SK-N-SH (cell line): ENCODE measurements at regions not wholly inside any gene's neighbourhood (a gene's known extent, or its start where the extent isn't known, plus 50 kb on each side); places are given as distances from the start of the nearest gene placed in this dataset.
A peak's percentile ranks its signal among the peaks of the same experiment; 100 is the strongest.

Experiments
- CTCF ChIA-PET: fragments of 300-600, 350-600 bp; formaldehyde crosslinking; extraction: SDS; loops from one replicate; lab custom pipeline; 2021; lab: Yijun Ruan, JAX
- POLR2A ChIA-PET: fragments of 350-600 bp; sonication (Branson Sonifier 250); formaldehyde crosslinking; extraction: SDS; loops from one replicate; lab custom pipeline; 2020; ENCODE audit warnings: antibody characterized with exemption, inconsistent platforms; lab: Yijun Ruan, JAX
- DNase-seq: peaks from one replicate; pipeline ENCODE4 v3.0.0; 2012
- H2AFZ ChIP-seq: fragments of 200-600 bp; sonication (generic); 2 replicates; pipeline ENCODE4 v1.8.1; 2016; ENCODE audit warnings: antibody characterized with exemption, mild to moderate bottlenecking, low read depth
- H3F3A ChIP-seq: fragments of 200-600 bp; sonication (generic); replicated peaks from 2 replicates; pipeline ENCODE3; 2016; ENCODE audit warnings: antibody characterized with exemption, mild to moderate bottlenecking; ENCODE audit not compliant: insufficient read depth
- H3K27ac ChIP-seq, 2 experiments: fragments of 200-500 bp in 1 of 2; fragments of 200-600 bp in 1 of 2; sonication (Bioruptor generic) in 1 of 2; sonication (generic), shearing (Covaris generic) in 1 of 2; 2 replicates each; pipeline versions ENCODE4 v1.5.1 to v1.6.1; 2014 to 2016; ENCODE audit warnings: low read depth in 2 of 2, inconsistent platforms in 1 of 2, low read length in 1 of 2, mild to moderate bottlenecking in 1 of 2, mixed read lengths in 1 of 2
- H3K27me3 ChIP-seq: fragments of 200-600 bp; sonication (generic), shearing (Covaris generic); 2 replicates; pipeline ENCODE4 v1.6.1; 2016; ENCODE audit warnings: mixed run types; ENCODE audit not compliant: insufficient read depth
- H3K36me3 ChIP-seq, 2 experiments: fragments of 200-500 bp in 1 of 2; fragments of 200-600 bp in 1 of 2; sonication (Bioruptor generic) in 1 of 2; sonication (generic) in 1 of 2; replicated peaks in 1 of 2; 2 replicates each; pipeline versions ENCODE3 to v1.5.1; 2014 to 2016; ENCODE audit warnings: low read length in 1 of 2, mild to moderate bottlenecking in 1 of 2; ENCODE audit not compliant: insufficient read depth in 2 of 2, control insufficient read depth in 1 of 2
- H3K4me1 ChIP-seq, 2 experiments: fragments of 200-500 bp in 1 of 2; fragments of 200-600 bp in 1 of 2; sonication (Bioruptor generic) in 1 of 2; sonication (generic), shearing (Covaris generic) in 1 of 2; 2 replicates each; pipeline versions ENCODE4 v1.5.1 to v1.6.1; 2014 to 2016; ENCODE audit warnings: low read depth in 1 of 2, low read length in 1 of 2, mixed run types in 1 of 2; ENCODE audit not compliant: insufficient read depth in 2 of 2, control insufficient read depth in 1 of 2
- H3K4me2 ChIP-seq: fragments of 200-600 bp; sonication (generic), shearing (Covaris generic); 2 replicates; pipeline ENCODE4 v1.6.1; 2017; ENCODE audit warnings: mixed run types
- H3K4me3 ChIP-seq, 2 experiments: fragments of 200-500 bp in 1 of 2; fragments of 200-600 bp in 1 of 2; sonication (Bioruptor generic) in 1 of 2; sonication (generic), shearing (Covaris generic) in 1 of 2; 2 replicates each; pipeline versions ENCODE4 v1.5.1 to v1.8.1; 2014 to 2016; ENCODE audit warnings: low read depth in 2 of 2, inconsistent platforms in 1 of 2, low read length in 1 of 2, mild to moderate bottlenecking in 1 of 2, mixed read lengths in 1 of 2, moderate library complexity in 1 of 2
- H3K79me2 ChIP-seq: fragments of 200-600 bp; sonication (generic); 2 replicates; pipeline ENCODE4 v1.8.1; 2017; ENCODE audit warnings: mild to moderate bottlenecking; ENCODE audit not compliant: insufficient read depth
- H3K9ac ChIP-seq: fragments of 200-600 bp; sonication (generic); 2 replicates; pipeline ENCODE4 v1.6.1; 2017; ENCODE audit warnings: mixed run types
- H3K9me2 ChIP-seq: fragments of 200-600 bp; sonication (generic); 2 replicates; pipeline ENCODE4 v1.6.1; 2017; ENCODE audit warnings: mixed run types
- H3K9me3 ChIP-seq: fragments of 200-600 bp; sonication (generic); 2 replicates; pipeline ENCODE4 v1.6.1; 2017; ENCODE audit warnings: mixed run types, mild to moderate bottlenecking, moderate library complexity
- H4K20me1 ChIP-seq: fragments of 200-600 bp; sonication (generic); 2 replicates; pipeline ENCODE4 v1.6.1; 2017; ENCODE audit warnings: mild to moderate bottlenecking, mixed run types; ENCODE audit not compliant: insufficient read depth
- CHD2 ChIP-seq: fragments of 150-350 bp; IDR thresholded peaks from 2 replicates; pipeline ENCODE4 v1.6.1; 2018; ENCODE audit warnings: low read length; ENCODE audit not compliant: partially characterized antibody
- EP300 ChIP-seq, 2 experiments: IDR thresholded peaks; 2 replicates each; pipeline versions ENCODE4 v1.4.0 to v1.6.1; 2012; ENCODE audit warnings: borderline replicate concordance in 1 of 2, low read depth in 1 of 2, low read length in 1 of 2
- FOXJ3 ChIP-seq: sonication (generic); formaldehyde crosslinking; IDR thresholded peaks from 2 replicates; pipeline ENCODE4 v1.5.1; 2020; ENCODE audit warnings: mild to moderate bottlenecking, missing genetic modification reagents
- GATA2 ChIP-seq: sonication (generic); formaldehyde crosslinking; IDR thresholded peaks from 2 replicates; pipeline ENCODE4 v1.5.0; 2020; ENCODE audit warnings: mild to moderate bottlenecking, missing genetic modification reagents
- MXI1 ChIP-seq: IDR thresholded peaks from 2 replicates; pipeline ENCODE4 v1.6.1; 2012; ENCODE audit warnings: mild to moderate bottlenecking, low read depth, low read length, improper control_type of control experiment
- RAD21 ChIP-seq: IDR thresholded peaks from 2 replicates; pipeline ENCODE4 v1.6.1; 2012; ENCODE audit warnings: mild to moderate bottlenecking, low read length
- SMC3 ChIP-seq: IDR thresholded peaks from 2 replicates; pipeline ENCODE4 v1.6.1; 2012; ENCODE audit warnings: low read depth, low read length, improper control_type of control experiment
- TAF1 ChIP-seq: IDR thresholded peaks from 2 replicates; pipeline ENCODE4 v1.6.1; 2012; ENCODE audit warnings: low read depth, mild to moderate bottlenecking, low read length, moderate library complexity, borderline replicate concordance
- USF2 ChIP-seq: fragments of 150-350 bp; IDR thresholded peaks from 2 replicates; pipeline ENCODE4 v1.6.1; 2017; ENCODE audit warnings: antibody characterized with exemption, low read length, low read depth, borderline replicate concordance
- YY1 ChIP-seq: IDR thresholded peaks from 2 replicates; pipeline ENCODE4 v1.4.0; 2012; ENCODE audit warnings: low read depth, mild to moderate bottlenecking
- ZBTB33 ChIP-seq: IDR thresholded peaks from 2 replicates; pipeline ENCODE4 v1.4.0; 2012; ENCODE audit warnings: low read depth, borderline replicate concordance
- WGBS: methylation state at CpG from one replicate; pipeline ENCODE4 v1.1.6; 2017; ENCODE audit warnings: low lambda C conversion rate; 5-methylcytosine and 5-hydroxymethylcytosine counted together
- TF ChIP-seq, protein P1 (sequence below): IDR thresholded peaks from 2 replicates; pipeline ENCODE4 v1.4.0; 2012; ENCODE audit warnings: low read depth, borderline replicate concordance

DNA sequence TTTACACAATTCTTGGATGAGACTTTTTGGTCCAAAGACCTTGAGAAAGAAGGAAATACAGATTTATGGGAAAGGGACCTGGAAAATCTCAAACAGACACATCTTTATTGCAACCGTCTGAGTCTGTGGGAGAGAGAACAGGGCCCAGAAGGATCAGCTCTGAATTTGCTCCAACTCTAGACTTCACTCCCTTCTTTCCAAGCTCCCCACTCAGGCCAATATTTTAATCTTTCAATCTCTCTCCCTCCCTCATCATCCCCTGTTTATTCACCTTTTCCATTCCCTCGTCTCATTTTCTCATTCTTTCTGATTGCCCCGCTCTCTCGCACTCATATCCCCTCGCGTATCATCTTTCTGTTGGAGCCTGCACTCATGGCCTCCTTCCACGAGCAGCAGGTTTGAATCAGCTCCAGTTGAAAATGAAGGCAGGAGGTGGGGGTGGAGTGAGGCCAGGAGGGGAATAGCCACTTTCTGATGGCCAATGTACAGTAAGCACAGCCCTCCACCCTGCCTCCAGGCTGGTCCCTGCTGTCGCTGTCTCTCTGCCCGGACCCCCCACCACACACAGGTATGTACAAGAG lies 63.6 kb upstream of the BOC start:
- WGBS: 68% methylated on average over 9 of the region's 9 CpGs
- Histone ChIP-seq H3K9ac (no peak overlapping the region), H3K4me3 (no peak overlapping the region), H3K4me2 (no peak overlapping the region), H3K4me1 (peaks cover 0 to 41% of the 10 kb centered on the region in 2 experiments; a peak in 3 of 4 replicates), H3K79me2 (no peaks in the 10 kb centered on the region), H3K27me3 (no peaks in the 10 kb centered on the region), H2AFZ (no peak overlapping the region), H3K9me2 (no peaks in the 10 kb centered on the region), H3K36me3 (no peaks in the 10 kb centered on the region), H3K9me3 (no peaks in the 10 kb centered on the region), H3K27ac (peak overlapping the region in 1 of 2 experiments; percentile 99; a peak in 2 of 4 replicates), H3F3A (no peaks in the 10 kb centered on the region), H4K20me1 (no peaks in the 10 kb centered on the region)
- ChIA-PET POLR2A (interaction anchor here (0.6 to 3.0 kb wide), 10 partner anchors 12 to 150 kb away, joined by 3 to 18 read pairs (median 4); a partner anchor contains a TSS), CTCF (interaction anchor here (0.6 to 3.2 kb wide), 7 partner anchors 11 to 348 kb away, joined by 3 to 13 read pairs (median 4); no protein-coding TSS in a partner anchor)
- DNase-seq: peak; percentile 48
- TF ChIP-seq YY1: no peak
- no peak for TF ChIP-seq SMC3
- peak; percentile 4; the same call in 1 of the 2 replicates for TF ChIP-seq GATA2 (CRISPR knock-in tag)
- peak; percentile 14; the same call in 1 of the 2 replicates for TF ChIP-seq RAD21
- no peak for TF ChIP-seq ZBTB33
- peak; percentile 8 for TF ChIP-seq CHD2
- no peak for TF ChIP-seq MXI1

GRCh38 chr3:113148284-113148683 lies 63.1 kb upstream of the BOC start:
- TF ChIP-seq, protein P1, sequence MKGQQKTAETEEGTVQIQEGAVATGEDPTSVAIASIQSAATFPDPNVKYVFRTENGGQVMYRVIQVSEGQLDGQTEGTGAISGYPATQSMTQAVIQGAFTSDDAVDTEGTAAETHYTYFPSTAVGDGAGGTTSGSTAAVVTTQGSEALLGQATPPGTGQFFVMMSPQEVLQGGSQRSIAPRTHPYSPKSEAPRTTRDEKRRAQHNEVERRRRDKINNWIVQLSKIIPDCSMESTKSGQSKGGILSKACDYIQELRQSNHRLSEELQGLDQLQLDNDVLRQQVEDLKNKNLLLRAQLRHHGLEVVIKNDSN: no peak
- TF ChIP-seq FOXJ3 (CRISPR knock-in tag) (0 out of 2 replicates have a peak, but pooled peaks have one; percentile 16), RAD21 (peak; percentile 25; the same call in 1 of the 2 replicates), TAF1 (no peak), EP300 (IDR thresholded peaks at IDR 0.05; ENCODE audit: borderline replicate concordance in 1 of 2, low read depth in 1 of 2, low read length in 1 of 2) (peak in 1 of 2 experiments; percentile 53; a peak in 2 of 4 replicates), USF2 (no peak)
- no peaks in the 10 kb centered on the region for H3F3A ChIP-seq
- WGBS: 36% methylated on average over 4 of the region's 4 CpGs
- DNase-seq: peak; percentile 59
- peaks cover 0 to 41% of the 10 kb centered on the region in 2 experiments; a peak in 3 of 4 replicates for H3K4me1 ChIP-seq
- POLR2A ChIA-PET: interaction anchor here (1.0 to 3.0 kb wide), 9 partner anchors 12 to 143 kb away, joined by 3 to 18 read pairs (median 4); a partner anchor contains a TSS
- CTCF ChIA-PET: interaction anchor here (0.6 to 3.2 kb wide), 7 partner anchors 12 to 347 kb away, joined by 3 to 13 read pairs (median 4); no protein-coding TSS in a partner anchor
- no peak overlapping the region for H3K4me3 ChIP-seq
- H3K4me2 ChIP-seq: no peak overlapping the region
- H4K20me1 ChIP-seq: no peaks in the 10 kb centered on the region
- no peaks in the 10 kb centered on the region for H3K27me3 ChIP-seq
- H3K27ac ChIP-seq: peak overlapping the region in 1 of 2 experiments; percentile 99; a peak in 2 of 4 replicates
- H3K79me2 ChIP-seq: no peaks in the 10 kb centered on the region
- no peak overlapping the region for H3K9ac ChIP-seq
- no peaks in the 10 kb centered on the region for H3K9me2 ChIP-seq
- no peaks in the 10 kb centered on the region for H3K36me3 ChIP-seq
- no peak overlapping the region for H2AFZ ChIP-seq
- H3K9me3 ChIP-seq: no peaks in the 10 kb centered on the region
